ENCODE measurements at regions not wholly inside any gene's neighbourhood (a gene's known extent, or its start where the extent isn't known, plus 50 kb on each side); places are given as distances from the start of the nearest gene placed in this dataset.

GRCh38 chr5:3789519-3790193, 194.0 kb downstream of the IRX1 start:
- no peak for DNase-seq (ENCODE audit: low read depth, low spot score)
- intact Hi-C loops (cut with micrococcal nuclease) (no loop called here), dilution Hi-C loops (cut with MboI; ENCODE audit: extremely low pct_ligation_motif_present, low sequenced_read_pairs) (no loop called here)
- Histone ChIP-seq H3K4me1 (ENCODE audit: control insufficient read depth, extremely low read depth, insufficient read depth, low read length) (no peaks in the 10 kb centered on the region), H3K4me2 (ENCODE audit: insufficient read depth, low read length) (no peak overlapping the region), H2AFZ (ENCODE audit: low read depth, low read length) (no peak overlapping the region), H3K27me3 (ENCODE audit: control insufficient read depth in 2 of 2, insufficient read depth in 2 of 2, low read length in 2 of 2) (no peaks in the 10 kb centered on the region), H3K9me3 (replicated peaks; ENCODE audit: control insufficient read depth, insufficient read depth, low read length) (peaks cover 13% of the 10 kb centered on the region), H3K79me2 (ENCODE audit: control insufficient read depth, insufficient read depth, low read length) (no peaks in the 10 kb centered on the region), H3K9me1 (replicated peaks; ENCODE audit: control insufficient read depth, extremely low read depth, insufficient read depth, low read length) (no peaks in the 10 kb centered on the region), H3K27ac (ENCODE audit: insufficient read depth, low read depth, low read length) (no peak overlapping the region), H4K20me1 (replicated peaks; ENCODE audit: control insufficient read depth, extremely low read depth, insufficient read depth, low read length) (no peaks in the 10 kb centered on the region), H3K36me3 (ENCODE audit: control insufficient read depth in 2 of 2, extremely low read depth in 1 of 2, insufficient read depth in 2 of 2, low read length in 2 of 2) (no peaks in the 10 kb centered on the region), H3K4me3 (replicated peaks in 1 of 3; ENCODE audit: insufficient read depth in 1 of 3, low read depth in 1 of 3, low read length in 3 of 3) (no peak overlapping the region), H3K9ac (replicated peaks; ENCODE audit: extremely low read depth, insufficient read depth, low read length) (no peak overlapping the region)
- ChIA-PET POLR2A (no interaction called here), CTCF (no interaction called here)
- no TSS peak for BruUV-seq (replicated peaks)
- FAIRE-seq, result no peak
- no peak for TF ChIP-seq MYC (IDR thresholded peaks at IDR 0.05; ENCODE audit: low read depth, low read length)
- no peak for TF ChIP-seq CTCF (IDR thresholded peaks at IDR 0.05; ENCODE audit: extremely low read depth in 1 of 2, insufficient read depth in 1 of 2, low read depth in 1 of 2, low read length in 2 of 2)
- no peak for TF ChIP-seq POLR2A (IDR thresholded peaks at IDR 0.05; ENCODE audit: low read depth, low read length)
- no peak for TF ChIP-seq EZH2 (IDR thresholded peaks at IDR 0.05; ENCODE audit: borderline replicate concordance, low read depth, low read length, severe bottlenecking)
- no peak for TF ChIP-seq FOS (IDR thresholded peaks at IDR 0.05; ENCODE audit: borderline replicate concordance, insufficient read depth, low read length)
- no peak for TF ChIP-seq MAX (IDR thresholded peaks at IDR 0.05; ENCODE audit: insufficient read depth, insufficient read length)
- no peak for TF ChIP-seq POLR2AphosphoS5 (IDR thresholded peaks at IDR 0.05; ENCODE audit: insufficient read depth, low read depth, low read length)
- TF ChIP-seq JUN (IDR thresholded peaks at IDR 0.05; ENCODE audit: borderline replicate concordance, insufficient read depth, insufficient read length, low read depth), result no peak
- TF ChIP-seq GATA2 (IDR thresholded peaks at IDR 0.05; ENCODE audit: insufficient read depth, insufficient read length, low read depth, low read length), result no peak
